NCI-H2227 (cell line): ENCODE measurements at regions not wholly inside any gene's neighbourhood (a gene's known extent, or its start where the extent isn't known, plus 50 kb on each side); places are given as distances from the start of the nearest gene placed in this dataset.
"Not testable (repeated sequence)": the region's sequence is repeated elsewhere in the genome, so short reads cannot be mapped to it uniquely, and the experiment has no call there.

Source experiments
- DNase-seq: peaks from one replicate; lab custom pipeline; 2025; ENCODE audit not compliant: unreplicated experiment; lab: John Stamatoyannopoulos, UW

DNA sequence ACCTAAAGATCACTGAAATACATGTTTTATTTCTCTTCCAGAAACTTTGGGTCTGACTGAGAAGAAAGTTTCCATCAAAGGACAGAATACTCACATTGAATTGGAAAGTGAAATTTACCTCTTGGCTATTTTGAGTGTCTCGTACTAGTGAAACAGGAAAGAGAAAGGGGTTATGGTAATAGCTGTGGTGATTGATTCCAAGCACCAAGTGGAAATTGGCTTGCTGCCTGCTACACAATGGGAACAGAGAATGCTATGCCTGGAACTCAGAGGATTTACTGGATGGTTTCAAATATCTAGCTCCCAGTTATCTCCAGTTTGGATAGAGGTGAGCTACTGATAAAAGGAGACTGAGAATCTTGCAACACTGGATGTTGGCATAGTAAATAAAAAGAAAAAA, 492.8 kb upstream of the FSIP2 start:
- no peak for DNase-seq

DNA sequence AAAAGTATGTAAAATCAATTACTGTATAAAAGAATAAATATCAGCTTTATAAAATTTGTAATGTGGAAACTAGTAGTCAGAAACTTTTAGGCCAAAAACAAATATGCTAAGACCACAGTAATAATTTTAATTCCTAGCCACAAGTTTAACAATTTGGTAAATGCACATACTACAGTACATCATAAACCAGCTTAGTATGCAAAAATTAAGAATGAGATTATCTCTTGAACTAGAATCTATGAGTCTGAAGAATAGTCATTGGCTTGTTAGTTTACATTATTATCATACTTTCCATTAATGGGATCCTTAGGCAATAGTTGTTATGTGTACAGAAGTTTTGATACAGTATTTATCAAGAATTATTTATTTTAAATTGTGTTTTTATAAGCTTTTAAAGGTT, 491.9 kb upstream of the FSIP2 start:
- DNase-seq: no peak

DNA sequence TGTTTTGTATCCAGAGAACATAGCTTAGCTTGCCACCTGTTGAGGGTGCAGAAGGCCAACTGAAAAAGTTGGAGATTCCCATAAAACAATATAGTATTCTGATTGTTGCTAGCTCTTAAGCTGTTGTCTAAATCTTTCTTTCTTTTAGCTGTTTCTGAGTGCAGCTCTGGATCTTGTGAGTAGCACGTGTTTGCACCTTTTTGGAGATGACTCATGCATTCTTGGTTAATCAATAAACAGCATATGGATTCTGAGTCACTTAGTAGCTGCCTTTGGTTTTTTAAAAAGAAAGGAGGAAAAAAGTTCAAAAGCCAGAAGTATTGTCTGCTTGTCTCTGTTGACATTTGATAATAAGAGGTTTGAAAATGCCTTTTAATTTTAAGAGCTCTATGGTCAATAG, 483.0 kb upstream of the FSIP2 start:
- DNase-seq: no peak

DNA sequence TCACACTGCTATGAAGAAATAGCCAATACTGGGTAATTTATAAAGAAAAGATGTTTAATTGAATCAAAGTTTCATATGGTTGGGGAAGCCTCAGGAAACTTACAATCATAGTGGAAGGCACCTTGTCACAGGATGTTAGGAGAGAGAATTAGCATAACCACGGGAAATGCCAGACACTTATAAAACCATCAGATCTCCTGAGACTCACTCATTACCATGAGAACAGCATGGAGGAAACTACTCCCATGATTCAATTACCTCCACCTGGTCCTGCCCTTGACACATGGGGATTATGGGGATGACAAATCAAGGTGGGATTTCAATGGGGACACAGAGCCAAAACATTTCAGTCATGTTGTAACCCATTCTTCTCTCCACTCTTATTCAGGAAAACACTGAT, 472.9 kb upstream of the FSIP2 start:
- DNase-seq: no peak

DNA sequence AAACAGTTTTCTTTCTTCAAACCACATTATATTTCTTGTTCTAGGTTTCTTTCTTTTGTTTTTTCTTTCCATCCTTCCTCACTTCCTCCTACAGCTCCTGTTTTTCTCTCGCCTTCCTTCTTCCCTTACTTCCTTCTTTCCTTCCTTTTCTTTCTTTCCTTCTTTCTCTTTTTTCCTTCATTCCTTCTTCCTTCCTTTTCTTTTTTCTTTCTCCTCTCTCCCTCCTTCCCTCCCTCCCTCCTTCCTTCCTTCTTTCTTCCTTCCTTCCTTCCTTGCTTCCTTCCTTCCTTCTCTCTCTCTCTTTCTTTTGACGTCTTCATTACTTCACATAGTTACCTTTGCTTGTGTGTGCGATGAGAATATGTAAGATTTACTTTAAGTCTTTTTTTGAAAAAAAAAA, 470.0 kb upstream of the FSIP2 start:
- DNase-seq: no peak

DNA sequence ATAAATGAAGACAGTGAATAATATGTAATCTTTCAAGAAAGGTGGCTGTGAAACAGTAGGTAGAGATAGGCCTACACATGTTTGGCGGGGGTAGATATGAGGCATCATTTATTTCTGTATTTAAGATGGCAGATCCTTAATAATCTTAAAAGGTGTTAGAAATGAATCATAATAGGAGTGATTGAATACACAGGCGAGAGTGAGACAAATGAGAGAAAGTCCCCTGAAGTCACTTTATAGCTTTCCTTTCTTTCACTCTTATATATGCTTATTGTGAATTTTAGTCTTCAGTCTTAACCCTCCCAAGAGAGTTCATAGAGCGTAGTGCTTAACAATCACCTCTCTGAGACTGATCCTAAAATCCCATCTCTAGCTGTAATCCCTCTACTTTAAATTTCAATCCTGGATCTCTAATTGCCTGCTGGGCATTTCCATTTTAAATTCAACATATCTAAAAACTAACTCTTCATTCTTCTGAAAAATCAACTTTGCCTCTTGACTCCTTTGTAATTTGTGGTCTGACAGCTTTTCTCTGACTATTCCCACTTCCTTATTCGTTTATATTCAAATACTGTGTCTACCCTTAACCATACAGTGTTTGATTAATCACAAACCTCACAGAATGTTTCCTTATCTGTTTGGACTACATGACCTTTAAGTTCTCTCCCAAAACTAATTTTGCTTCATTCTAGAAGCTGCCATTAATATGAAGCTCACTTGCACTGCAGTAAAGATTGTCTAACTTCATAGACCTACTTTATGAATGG, 463.7 kb upstream of the FSIP2 start:
- DNase-seq: no peak

DNA sequence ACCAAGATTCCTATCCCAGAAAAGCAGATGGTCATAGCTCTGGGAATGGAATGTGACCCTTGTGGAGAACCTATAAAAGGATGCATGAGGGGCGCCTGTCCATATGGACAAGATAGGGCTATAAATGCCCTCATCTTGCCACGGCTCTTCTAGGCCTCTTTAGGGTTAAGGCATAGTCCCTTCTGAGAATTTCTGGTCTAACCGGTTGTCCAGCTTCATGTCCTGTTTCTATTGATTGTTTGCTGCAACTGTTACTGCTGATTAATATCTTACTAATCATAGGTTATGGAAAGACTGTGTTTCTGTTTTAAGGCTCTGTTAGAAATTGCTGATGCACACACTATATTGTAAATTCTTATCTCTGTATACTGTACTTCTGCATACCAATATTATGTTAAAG, 462.6 kb upstream of the FSIP2 start:
- not testable (repeated sequence) for DNase-seq

DNA sequence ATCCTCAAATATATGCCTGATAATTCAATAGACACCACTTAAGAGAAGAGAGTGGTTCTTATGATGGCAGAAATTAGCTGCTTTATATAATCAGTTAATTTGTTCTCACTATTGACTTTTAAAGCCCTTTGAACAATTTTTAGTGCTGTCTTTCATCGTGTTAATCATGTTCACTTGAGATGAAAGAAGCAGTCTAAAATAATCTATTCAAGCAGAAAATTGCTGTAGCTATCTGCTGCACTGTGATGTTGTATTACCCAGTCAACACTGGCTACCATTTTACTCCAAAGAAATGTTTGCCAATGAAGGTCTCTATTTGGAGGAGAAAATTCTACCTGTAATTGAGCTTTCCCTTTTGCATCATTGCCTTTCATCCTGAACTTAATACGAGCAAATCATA, 459.8 kb upstream of the FSIP2 start:
- no peak for DNase-seq

DNA sequence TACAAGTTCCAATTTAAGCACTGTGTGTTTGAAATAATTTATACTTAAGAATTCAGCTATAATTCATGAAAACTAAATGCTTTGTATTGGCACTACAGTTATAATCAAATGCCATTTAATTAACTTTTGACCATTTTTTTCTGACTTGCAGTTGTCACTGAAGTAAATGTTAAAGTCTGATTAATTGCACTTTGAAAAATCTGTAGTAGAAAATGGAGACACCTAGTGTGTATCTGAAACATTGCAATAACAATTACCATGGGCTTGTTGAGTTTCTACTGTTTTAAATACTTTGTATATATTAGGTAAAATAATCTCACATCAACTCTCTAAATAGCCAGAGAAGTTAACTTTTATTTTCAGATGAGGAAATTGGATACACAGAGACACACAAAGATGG, 458.6 kb upstream of the FSIP2 start:
- DNase-seq: no peak

DNA sequence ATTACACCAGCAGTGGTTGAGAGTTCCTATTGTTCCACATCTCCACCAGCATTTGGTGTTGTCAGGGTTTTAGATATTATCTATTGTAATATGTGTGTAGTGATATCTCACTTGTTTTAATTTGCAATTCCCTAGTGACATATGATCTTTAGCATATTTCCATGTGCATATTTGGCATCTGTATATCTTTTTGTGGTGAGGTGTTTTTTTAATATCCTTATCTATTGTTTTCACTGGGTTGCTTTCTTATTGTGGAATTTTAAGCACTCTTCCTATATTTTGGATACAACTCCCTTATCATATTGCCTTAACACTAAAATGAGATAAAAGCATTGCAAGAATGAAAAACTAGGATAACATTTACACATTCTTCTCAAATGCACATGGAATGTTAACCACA, 453.9 kb upstream of the FSIP2 start:
- DNase-seq: no peak

DNA sequence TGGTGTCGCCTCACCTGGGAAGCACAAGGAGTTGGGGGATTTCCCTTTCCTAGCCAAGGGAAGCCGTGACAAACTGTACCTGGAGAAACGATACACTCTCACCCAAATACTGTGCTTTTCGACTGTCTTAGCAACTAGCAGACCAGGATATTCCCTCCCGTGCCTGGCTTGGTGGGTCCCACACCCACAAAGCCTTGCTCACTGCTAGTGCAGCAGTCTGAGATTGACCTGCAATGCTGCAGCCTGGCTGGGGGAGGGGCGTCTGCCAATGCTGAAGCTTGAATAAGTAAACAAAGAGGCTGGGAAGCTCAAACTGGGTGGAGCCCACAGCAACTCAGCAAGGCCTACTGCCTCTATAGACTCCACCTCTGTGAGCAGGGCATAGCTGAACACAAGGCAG, 448.6 kb upstream of the FSIP2 start:
- DNase-seq: peak; percentile 62

DNA sequence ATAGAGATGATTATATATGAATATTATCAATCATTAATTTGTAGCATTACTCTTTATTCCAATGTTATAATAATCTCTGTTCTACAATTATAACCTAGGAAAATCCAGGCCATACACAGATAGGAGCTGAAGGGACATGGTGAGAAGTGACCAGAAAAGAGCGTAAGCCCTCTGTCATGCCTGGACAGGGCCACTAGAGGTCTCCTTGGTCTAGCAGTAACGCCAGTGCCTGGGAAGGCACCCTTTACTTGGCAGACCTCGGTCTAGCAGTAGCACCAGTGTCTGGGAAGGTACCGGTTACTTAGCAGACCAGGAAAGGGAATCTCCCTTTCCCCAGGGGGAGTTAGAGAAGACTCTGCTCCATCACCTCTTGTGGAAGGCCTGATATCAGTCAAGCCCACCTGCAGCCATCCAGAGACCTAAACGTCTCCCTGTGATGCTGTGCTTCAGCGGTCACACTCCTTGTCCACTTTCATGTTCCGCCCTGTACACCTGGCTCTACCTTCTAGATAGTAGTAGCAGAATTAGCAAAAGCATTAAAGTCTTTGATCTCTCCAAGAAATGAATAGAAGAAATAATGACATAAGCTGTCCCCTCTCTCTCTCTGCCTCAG, 447.5 kb upstream of the FSIP2 start:
- DNase-seq: no peak

DNA sequence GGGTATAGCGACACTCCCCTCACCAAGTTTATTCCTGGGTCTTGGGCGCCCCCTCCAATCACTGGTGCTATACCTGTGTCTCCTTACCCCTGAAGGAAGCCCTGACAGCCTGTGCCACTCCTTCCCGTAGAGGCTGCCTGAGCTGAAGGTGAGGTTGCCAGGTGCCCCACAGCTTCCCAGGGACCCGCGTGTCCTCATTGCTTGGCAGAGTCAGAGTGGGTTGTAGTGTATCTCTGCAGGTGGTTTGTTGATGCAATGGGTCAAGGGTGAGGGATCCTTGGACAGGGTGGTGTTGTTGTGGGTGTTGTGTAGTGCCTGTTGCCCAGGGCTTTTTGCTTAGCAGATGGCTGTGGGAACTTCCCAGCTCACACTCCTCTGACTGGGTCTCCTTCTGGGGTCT, 438.7 kb upstream of the FSIP2 start:
- no peak for DNase-seq

DNA sequence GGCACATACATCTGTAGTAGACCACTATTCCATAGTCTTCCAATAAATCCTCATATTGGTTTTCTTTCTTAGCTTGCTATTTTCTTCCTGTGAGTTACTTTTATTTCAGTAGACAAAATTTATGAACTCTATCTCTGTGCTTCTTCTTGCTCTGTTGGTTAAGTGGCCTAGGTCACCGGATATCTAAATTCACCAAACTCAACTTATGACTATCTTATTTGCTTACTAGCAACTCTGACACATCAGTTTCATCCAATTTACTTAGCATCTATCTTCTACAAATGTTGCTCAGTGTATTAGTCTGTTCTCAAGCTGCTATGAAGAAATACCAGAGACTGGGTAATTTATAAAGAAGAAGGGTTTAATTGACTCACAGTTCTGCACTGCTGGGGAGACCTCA, 432.5 kb upstream of the FSIP2 start:
- DNase-seq: no peak

DNA sequence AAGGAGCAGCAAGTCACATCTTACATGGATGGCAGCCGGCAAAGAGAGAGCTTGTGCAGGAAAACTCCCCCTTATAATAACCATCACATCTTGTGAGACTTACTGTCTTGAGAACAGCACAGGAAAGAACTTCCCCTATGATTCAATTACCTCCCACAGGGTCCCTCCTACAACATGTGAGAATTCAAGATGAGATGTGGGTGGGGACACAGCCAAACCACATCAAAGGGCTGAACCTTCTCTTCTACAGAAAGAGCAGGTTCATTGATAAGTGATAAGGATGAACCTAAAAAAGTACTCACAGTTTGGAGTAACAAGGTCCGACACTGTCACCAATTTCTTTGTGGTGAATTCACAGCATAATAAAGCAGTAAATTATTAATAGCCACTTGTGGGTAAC, 422.2 kb upstream of the FSIP2 start:
- no peak for DNase-seq

DNA sequence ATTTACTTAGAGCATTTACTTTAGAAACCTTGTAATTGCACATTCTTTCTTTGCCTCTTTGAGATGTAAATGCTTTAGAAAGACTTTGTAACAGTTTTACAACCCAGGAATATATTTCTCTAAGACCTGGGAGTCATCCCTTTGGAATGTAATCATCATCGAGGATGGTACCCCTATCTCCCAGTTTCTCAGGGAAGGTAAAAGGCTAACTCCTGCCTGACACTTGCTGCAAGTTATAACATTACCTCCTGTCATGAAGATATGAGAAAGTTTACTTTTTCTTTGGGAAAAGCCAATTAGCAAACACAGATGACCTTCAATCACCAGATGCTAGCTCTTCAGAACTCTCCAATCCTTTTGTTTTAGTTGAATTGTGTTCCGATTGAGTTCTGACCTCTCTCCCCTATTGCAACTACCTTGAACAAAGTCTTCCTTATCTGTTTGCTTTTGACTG, 420.3 kb upstream of the FSIP2 start:
- DNase-seq: no peak

DNA sequence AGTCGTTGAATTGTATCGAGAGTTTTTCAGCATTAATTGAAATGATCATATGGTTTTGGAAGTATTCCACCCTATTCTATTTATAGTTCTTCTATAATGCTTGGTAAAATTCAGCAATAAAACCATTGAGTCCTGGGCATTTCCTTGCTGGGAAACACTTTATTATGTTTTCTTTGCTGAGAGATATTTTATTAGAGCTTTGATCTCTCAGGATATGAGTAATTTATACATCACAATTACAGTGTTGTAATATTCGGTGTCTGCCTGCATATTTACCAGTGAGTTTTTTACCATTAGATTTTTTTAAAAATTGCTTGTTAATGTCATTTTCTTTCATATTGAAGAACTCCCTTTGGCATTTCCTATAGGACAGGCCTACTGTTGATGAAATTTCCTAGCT, 402.7 kb upstream of the FSIP2 start:
- DNase-seq: no peak

DNA sequence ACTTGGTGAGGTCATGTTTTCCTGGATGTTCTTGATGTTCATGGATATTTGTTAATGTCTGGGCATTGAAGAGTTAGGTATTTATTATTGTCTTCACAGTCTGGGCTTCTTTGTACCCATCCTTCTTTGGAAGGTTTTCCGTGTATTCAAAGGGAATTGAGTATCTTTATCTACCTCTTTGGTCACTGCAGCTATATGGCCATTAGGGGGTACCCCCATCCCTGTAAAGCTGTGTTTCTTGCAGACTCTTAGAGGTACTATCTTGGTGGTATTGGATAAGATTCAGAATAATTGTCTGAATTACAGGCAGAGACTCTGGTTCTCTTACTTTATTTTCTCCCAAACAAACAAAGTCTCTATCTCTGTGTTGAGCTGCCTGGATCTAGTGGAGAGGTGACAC, 401.6 kb upstream of the FSIP2 start:
- no peak for DNase-seq

DNA sequence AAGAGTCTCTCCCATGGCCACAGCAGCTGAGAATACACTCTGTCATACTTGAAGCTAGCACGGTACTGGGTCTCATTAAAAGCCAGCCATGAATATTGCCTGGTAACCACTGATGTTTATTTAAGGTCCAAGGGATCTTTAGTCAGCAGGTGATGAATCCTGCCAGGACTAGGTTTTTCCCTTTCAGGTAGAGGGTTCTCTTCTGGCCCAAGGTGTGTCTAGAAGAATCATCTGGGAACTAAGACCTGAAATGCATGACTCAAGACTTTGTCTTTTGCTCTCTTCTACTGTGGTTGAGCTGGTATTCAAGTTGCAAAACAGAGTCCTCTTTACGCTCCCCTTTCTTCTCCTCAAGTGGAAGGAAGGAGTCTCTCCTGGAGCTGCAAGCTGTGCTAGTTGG, 400.5 kb upstream of the FSIP2 start:
- DNase-seq: no peak

DNA sequence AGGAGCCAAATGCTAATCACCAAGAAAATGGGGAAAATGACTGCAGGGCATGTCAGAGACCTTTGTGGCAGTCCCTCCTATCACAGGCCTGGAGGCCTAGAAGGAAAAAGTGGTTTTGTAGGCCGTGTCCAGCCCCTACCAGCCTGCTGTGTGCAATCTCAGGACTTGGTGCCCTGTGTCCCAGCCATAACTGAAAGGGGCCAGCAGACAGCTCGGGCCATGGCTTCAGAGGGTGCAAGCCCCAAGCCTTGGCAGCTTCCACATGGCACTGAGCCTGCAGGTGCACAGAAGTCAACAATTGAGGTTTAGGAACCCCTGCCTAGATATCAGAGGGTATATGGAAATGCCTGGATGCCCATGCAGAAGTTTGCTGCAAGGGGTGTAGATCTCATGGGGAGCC, 391.2 kb upstream of the FSIP2 start:
- no peak for DNase-seq

DNA sequence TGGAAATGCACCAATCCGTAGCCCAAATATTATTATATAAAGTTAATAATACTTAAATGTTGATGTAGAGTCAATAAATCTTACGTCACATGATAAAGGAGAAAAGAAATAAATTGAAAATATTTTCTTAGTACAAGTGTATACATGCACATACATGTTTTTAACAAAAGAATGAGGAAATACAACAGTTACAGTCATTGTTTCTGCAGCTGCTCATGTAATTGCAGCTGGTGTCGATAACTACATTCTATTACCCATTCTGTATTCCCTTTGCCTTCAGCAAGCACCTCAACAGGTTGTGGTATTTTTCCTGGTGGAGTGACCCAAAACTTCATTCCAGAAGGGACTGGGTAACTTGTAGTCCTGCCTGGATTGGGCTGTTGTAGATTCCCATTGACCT, 377.8 kb upstream of the FSIP2 start:
- DNase-seq: no peak

DNA sequence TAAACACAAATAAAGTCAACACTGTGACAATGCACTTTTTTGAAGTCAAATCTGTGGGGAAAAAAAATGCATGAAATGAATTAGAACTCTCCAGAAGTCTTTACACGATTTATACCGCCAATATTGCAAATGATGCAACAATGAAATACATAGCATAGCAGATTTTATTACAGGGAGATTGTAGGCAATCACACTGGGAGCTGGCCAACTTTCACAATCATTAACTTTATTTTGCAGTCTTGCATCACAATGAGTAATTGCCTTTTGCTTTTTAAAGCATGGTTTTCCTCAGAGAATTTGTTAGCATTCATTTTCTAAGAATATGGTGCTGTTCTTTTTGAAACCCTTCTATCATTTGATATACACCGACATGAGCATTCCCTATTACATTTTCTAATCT, 366.4 kb upstream of the FSIP2 start:
- no peak for DNase-seq

DNA sequence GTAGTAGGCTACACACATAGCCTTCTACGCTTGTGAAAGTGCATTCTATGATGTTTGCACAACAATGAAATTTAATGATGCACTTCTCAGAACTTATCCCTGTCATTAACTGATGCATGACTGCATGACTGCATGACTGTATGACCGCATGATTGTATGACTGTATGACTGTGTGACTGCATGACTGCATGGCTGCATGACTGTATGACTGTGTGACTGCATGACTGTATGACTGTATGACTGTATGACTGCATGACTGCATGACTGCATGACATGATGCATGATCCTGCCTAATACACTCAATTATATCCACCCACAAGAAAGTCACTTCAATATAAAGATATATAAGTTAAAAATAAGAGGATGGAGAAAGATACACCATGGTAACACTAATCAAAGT, 365.4 kb upstream of the FSIP2 start:
- no peak for DNase-seq
